Osteocyte (in vitro differentiated cells): ENCODE measurements at regions not wholly inside any gene's neighbourhood (a gene's known extent, or its start where the extent isn't known, plus 50 kb on each side); places are given as distances from the start of the nearest gene placed in this dataset.

Experiments used
- DNase-seq: peaks from one replicate; pipeline ENCODE4 v3.0.0; 2021; ENCODE audit warnings: mixed read lengths; ENCODE audit not compliant: unreplicated experiment; ENCODE audit errors: extremely low spot score
- H3K27ac Mint-ChIP-seq: one replicate; pipeline ENCODE4 v1.8.0; 2021; ENCODE audit warnings: mild to moderate bottlenecking, mixed read lengths; ENCODE audit not compliant: unreplicated experiment
- H3K27me3 Mint-ChIP-seq: one replicate; pipeline ENCODE4 v1.8.0; 2021; ENCODE audit warnings: mixed read lengths; ENCODE audit not compliant: unreplicated experiment
- H3K36me3 Mint-ChIP-seq: one replicate; pipeline ENCODE4 v1.8.0; 2021; ENCODE audit warnings: mixed read lengths; ENCODE audit not compliant: unreplicated experiment
- H3K4me1 Mint-ChIP-seq: one replicate; pipeline ENCODE4 v1.8.0; 2021; ENCODE audit warnings: mixed read lengths; ENCODE audit not compliant: unreplicated experiment
- H3K4me3 Mint-ChIP-seq: one replicate; pipeline ENCODE4 v1.8.0; 2021; ENCODE audit warnings: mild to moderate bottlenecking, moderate library complexity, mixed read lengths; ENCODE audit not compliant: unreplicated experiment
- H3K9me3 Mint-ChIP-seq: one replicate; pipeline ENCODE4 v1.8.0; 2021; ENCODE audit warnings: mixed read lengths; ENCODE audit not compliant: unreplicated experiment
- TF ChIP-seq, protein P1 (sequence below): fragments of 200-600 bp; sonication (generic); IDR thresholded peaks from 2 replicates; pipeline ENCODE4 v1.5.0; 2021; ENCODE audit warnings: antibody characterized with exemption, mild to moderate bottlenecking, moderate library complexity

DNA sequence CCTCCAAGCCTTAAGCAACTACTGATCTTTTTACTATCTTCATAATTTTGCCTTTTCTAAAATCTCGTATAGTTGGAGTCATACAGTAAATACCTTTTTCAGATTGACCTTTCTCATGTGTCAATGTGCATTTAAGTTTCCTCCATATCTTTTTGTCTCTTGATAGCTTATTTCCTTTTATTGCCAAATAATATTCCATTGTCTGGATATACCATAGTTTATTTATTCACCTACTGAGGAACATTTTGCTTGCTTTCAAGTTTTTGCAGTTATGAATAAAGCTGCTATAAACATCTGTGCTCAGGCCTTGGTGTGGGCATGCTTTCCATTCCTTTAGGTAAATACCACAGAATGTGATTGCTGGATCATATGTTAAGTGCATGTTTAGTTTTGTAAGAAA, 161.2 kb upstream of the GNAI1 start:
- no peak overlapping the region for H3K4me3 Mint-ChIP-seq
- H3K4me1 Mint-ChIP-seq: no peaks in the 10 kb centered on the region
- H3K9me3 Mint-ChIP-seq: peaks cover 7% of the 10 kb centered on the region
- no peak overlapping the region for H3K27ac Mint-ChIP-seq
- no peak for DNase-seq
- TF ChIP-seq, protein P1, sequence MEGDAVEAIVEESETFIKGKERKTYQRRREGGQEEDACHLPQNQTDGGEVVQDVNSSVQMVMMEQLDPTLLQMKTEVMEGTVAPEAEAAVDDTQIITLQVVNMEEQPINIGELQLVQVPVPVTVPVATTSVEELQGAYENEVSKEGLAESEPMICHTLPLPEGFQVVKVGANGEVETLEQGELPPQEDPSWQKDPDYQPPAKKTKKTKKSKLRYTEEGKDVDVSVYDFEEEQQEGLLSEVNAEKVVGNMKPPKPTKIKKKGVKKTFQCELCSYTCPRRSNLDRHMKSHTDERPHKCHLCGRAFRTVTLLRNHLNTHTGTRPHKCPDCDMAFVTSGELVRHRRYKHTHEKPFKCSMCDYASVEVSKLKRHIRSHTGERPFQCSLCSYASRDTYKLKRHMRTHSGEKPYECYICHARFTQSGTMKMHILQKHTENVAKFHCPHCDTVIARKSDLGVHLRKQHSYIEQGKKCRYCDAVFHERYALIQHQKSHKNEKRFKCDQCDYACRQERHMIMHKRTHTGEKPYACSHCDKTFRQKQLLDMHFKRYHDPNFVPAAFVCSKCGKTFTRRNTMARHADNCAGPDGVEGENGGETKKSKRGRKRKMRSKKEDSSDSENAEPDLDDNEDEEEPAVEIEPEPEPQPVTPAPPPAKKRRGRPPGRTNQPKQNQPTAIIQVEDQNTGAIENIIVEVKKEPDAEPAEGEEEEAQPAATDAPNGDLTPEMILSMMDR: no peak
- H3K36me3 Mint-ChIP-seq: no peaks in the 10 kb centered on the region
- peaks cover 3% of the 10 kb centered on the region for H3K27me3 Mint-ChIP-seq

DNA sequence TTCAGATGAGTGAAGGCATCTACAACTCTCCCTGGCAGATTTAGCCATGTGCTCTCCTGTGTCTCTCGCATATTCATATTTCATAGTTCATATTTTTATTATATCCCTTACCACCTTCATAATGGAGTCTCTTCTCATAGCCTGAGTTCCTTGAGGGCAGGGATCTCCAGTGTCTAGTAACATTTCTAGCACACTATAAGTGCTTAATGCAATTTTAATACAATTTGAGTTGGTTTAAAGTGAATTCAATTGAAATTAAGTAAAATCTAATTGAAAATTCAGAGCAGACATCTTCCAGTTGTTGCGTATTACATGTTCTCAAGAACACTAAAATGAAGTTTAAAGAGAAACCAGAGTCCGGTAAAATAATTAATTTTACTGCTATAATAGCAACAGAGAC, 163.6 kb upstream of the GNAI1 start:
- no peak overlapping the region for H3K27ac Mint-ChIP-seq
- DNase-seq: no peak
- TF ChIP-seq, protein P1: no peak
- H3K9me3 Mint-ChIP-seq: peaks cover 7% of the 10 kb centered on the region
- peaks cover 3% of the 10 kb centered on the region for H3K27me3 Mint-ChIP-seq
- no peaks in the 10 kb centered on the region for H3K4me1 Mint-ChIP-seq
- H3K4me3 Mint-ChIP-seq: no peak overlapping the region
- H3K36me3 Mint-ChIP-seq: no peaks in the 10 kb centered on the region

DNA sequence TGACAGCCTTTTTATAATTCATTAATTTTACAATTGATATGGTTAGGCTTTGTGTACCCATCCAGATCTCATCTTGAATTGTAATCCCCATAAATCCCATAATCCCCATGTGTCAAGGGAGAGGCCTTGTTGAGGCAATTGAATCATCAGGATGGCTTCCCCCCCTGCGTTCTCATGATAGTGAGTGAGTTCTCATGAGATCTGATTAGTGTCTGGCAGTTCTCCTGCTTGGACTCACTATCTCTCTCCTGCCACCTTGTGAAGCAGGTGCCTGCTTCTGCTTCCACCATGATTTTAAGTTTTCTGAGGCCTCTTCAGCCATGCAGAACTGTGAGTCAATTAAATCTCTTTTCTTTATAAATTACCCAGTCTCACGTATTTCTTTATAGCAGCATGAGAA, 165.7 kb upstream of the GNAI1 start:
- Mint-ChIP-seq H3K4me3 (no peak overlapping the region), H3K9me3 (peaks cover 7% of the 10 kb centered on the region), H3K27me3 (peaks cover 7% of the 10 kb centered on the region)

DNA sequence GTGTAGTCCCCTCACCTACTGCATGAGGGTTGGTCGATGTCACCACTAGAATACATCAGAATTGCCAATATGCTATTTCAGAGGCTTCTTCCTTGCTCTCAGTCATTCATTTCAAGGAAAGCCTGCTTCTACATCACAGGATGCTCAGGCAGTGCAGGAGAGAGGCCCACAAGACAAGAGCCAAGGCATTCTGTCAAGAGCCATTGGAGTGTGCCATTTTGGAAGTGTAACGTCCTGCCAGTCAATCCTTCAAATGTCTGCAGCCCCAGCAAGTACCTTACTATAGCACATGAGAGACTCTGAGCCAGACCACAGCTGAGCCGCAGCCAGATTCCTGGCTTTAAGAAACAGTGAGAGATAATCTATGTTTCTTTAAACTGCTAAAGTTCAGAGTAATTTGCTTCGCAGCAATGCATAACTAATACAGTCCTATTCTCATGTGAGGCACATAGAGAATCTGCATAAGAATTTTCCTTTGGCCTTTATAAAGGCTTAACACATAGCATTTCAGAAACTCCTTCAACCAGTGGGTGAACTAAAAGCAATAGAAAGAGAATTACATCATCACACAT, 166.5 kb upstream of the GNAI1 start:
- Mint-ChIP-seq H3K27ac (no peak overlapping the region), H3K4me1 (no peaks in the 10 kb centered on the region), H3K27me3 (peaks cover 9% of the 10 kb centered on the region), H3K9me3 (no peaks in the 10 kb centered on the region), H3K36me3 (no peaks in the 10 kb centered on the region), H3K4me3 (no peak overlapping the region)
- TF ChIP-seq, protein P1: no peak
- no peak for DNase-seq

More for the DNA sequence above, 165.7 kb upstream of the GNAI1 start:
- no peak for DNase-seq
- H3K36me3 Mint-ChIP-seq: no peaks in the 10 kb centered on the region
- TF ChIP-seq, protein P1: no peak
- H3K4me1 Mint-ChIP-seq: no peaks in the 10 kb centered on the region
- no peak overlapping the region for H3K27ac Mint-ChIP-seq

DNA sequence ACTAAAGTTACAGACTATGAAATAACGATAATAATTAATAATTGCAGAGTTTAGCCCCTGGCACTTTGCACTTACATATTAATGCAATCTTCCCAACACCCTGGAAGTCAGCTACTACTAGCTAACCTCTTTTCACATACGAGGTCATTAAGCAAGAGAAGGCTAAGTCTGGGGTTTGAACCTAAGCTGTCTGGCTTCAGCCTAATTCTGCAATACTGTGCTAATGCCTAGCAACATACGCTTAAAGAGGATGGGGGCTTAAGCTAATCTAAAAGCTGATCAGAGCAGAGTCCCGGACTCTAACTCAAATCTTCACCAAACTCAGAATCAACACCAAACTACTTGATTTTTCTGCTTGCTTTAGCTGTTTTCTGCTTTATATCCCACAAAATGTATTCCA, 168.7 kb upstream of the GNAI1 start:
- Mint-ChIP-seq H3K27me3 (peaks cover 25% of the 10 kb centered on the region), H3K36me3 (no peaks in the 10 kb centered on the region), H3K27ac (no peak overlapping the region), H3K4me1 (no peaks in the 10 kb centered on the region), H3K9me3 (no peaks in the 10 kb centered on the region), H3K4me3 (no peak overlapping the region)
- DNase-seq: no peak
- TF ChIP-seq, protein P1: no peak
